ENCODE measurements at regions not wholly inside any gene's neighbourhood (a gene's known extent, or its start where the extent isn't known, plus 50 kb on each side); places are given as distances from the start of the nearest gene placed in this dataset.

- H3K27ac Mint-ChIP-seq (ENCODE audit: unreplicated experiment), result no peak overlapping the region
- peaks cover 16% of the 10 kb centered on the region for H3K4me1 Mint-ChIP-seq (ENCODE audit: unreplicated experiment)
- no peak for TF ChIP-seq CTCF (IDR thresholded peaks at IDR 0.05; ENCODE audit: unreplicated experiment)
- H3K27me3 Mint-ChIP-seq (ENCODE audit: unreplicated experiment), result no peaks in the 10 kb centered on the region
- no peak for DNase-seq (ENCODE audit: low spot score)
- no peak overlapping the region for H3K4me3 Mint-ChIP-seq (ENCODE audit: unreplicated experiment)
- H3K36me3 Mint-ChIP-seq (ENCODE audit: low read depth, unreplicated experiment), result no peaks in the 10 kb centered on the region
- no peaks in the 10 kb centered on the region for H3K9me3 Mint-ChIP-seq (ENCODE audit: unreplicated experiment)
Observed at GRCh38 chr3:99534951-99535704, 103.3 kb upstream of the COL8A1 start.

DNA sequence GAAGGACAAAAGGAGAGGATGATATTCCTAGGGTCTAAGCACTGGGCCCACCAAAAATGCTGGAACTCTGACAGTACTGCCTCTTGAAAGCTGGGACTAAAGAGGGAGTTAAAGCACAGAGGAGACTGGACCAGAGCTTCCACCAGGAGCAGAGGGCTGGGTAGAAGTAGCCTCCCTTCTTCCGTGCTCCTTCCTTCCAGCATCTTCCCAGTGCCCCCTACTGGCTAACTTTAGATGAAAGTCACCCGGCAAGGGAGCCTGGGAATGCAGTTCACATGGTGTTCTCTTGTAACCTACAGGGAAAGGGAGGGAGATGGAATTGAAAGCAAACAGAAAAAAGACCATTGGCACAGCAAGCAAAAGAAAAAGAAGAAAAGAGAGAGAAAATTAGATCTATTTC lies 106.1 kb upstream of the COL8A1 start:
- Mint-ChIP-seq H3K9me3 (ENCODE audit: unreplicated experiment) (no peaks in the 10 kb centered on the region), H3K27ac (ENCODE audit: unreplicated experiment) (no peak overlapping the region), H3K4me3 (ENCODE audit: unreplicated experiment) (no peak overlapping the region), H3K4me1 (ENCODE audit: unreplicated experiment) (peaks cover 17% of the 10 kb centered on the region), H3K27me3 (ENCODE audit: unreplicated experiment) (no peaks in the 10 kb centered on the region), H3K36me3 (ENCODE audit: low read depth, unreplicated experiment) (no peaks in the 10 kb centered on the region)
- DNase-seq (ENCODE audit: low spot score), result peak; percentile 64
- TF ChIP-seq CTCF (IDR thresholded peaks at IDR 0.05; ENCODE audit: unreplicated experiment), result peak; percentile 71

DNA sequence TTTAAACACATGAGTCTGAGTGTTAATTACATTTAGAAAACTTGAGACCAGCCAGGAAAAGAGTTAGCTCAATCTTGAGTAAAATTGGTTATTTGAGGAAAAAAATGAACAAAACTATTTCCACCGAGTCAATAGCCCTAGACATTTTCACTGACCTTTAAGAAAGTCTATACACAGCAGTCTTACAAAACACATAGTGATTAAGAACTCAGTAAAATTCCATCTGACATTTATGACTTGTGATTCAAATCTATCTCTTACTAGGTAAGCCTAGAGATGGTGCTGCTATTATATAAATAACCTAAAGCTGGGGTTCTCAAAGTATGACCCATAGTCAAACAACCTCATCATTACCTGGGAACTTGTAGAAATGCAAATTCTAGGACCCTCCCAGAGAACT lies 109.1 kb upstream of the COL8A1 start:
- Mint-ChIP-seq H3K27ac (ENCODE audit: unreplicated experiment) (no peak overlapping the region), H3K4me3 (ENCODE audit: unreplicated experiment) (no peak overlapping the region), H3K4me1 (ENCODE audit: unreplicated experiment) (peaks cover 8% of the 10 kb centered on the region), H3K27me3 (ENCODE audit: unreplicated experiment) (peaks cover 1% of the 10 kb centered on the region), H3K36me3 (ENCODE audit: low read depth, unreplicated experiment) (no peaks in the 10 kb centered on the region), H3K9me3 (ENCODE audit: unreplicated experiment) (no peaks in the 10 kb centered on the region)
- no peak for TF ChIP-seq CTCF (IDR thresholded peaks at IDR 0.05; ENCODE audit: unreplicated experiment)
- no peak for DNase-seq (ENCODE audit: low spot score)

GRCh38 chr3:99526921-99527320 lies 111.5 kb upstream of the COL8A1 start:
- no peak for DNase-seq (ENCODE audit: low spot score)
- peaks cover 8% of the 10 kb centered on the region for H3K4me1 Mint-ChIP-seq (ENCODE audit: unreplicated experiment)
- H3K36me3 Mint-ChIP-seq (ENCODE audit: low read depth, unreplicated experiment), result no peaks in the 10 kb centered on the region
- no peak for TF ChIP-seq CTCF (IDR thresholded peaks at IDR 0.05; ENCODE audit: unreplicated experiment)
- H3K27me3 Mint-ChIP-seq (ENCODE audit: unreplicated experiment), result peaks cover 1% of the 10 kb centered on the region
- no peaks in the 10 kb centered on the region for H3K9me3 Mint-ChIP-seq (ENCODE audit: unreplicated experiment)
- no peak overlapping the region for H3K27ac Mint-ChIP-seq (ENCODE audit: unreplicated experiment)
- H3K4me3 Mint-ChIP-seq (ENCODE audit: unreplicated experiment), result no peak overlapping the region

GRCh38 chr3:99524559-99524958 lies 113.8 kb upstream of the COL8A1 start:
- Mint-ChIP-seq H3K36me3 (ENCODE audit: low read depth, unreplicated experiment) (no peaks in the 10 kb centered on the region), H3K27me3 (ENCODE audit: unreplicated experiment) (peaks cover 1% of the 10 kb centered on the region), H3K4me3 (ENCODE audit: unreplicated experiment) (no peak overlapping the region), H3K4me1 (ENCODE audit: unreplicated experiment) (no peaks in the 10 kb centered on the region), H3K27ac (ENCODE audit: unreplicated experiment) (no peak overlapping the region), H3K9me3 (ENCODE audit: unreplicated experiment) (no peaks in the 10 kb centered on the region)
- DNase-seq (ENCODE audit: low spot score), result no peak
- no peak for TF ChIP-seq CTCF (IDR thresholded peaks at IDR 0.05; ENCODE audit: unreplicated experiment)

Measured in endothelial cell (in vitro differentiated cells).